ENCODE measurements at regions not wholly inside any gene's neighbourhood (a gene's known extent, or its start where the extent isn't known, plus 50 kb on each side); places are given as distances from the start of the nearest gene placed in this dataset.

- intact Hi-C loops (cut with DNase I), result no loop called here
- ATAC-seq, result no peak
- WGBS, 2 donors, result 67 to 72% methylated on average over 1 of the region's 1 CpG
Observed at GRCh38 chr4:158065603-158066002, 107.2 kb downstream of the GASK1B start.

DNA sequence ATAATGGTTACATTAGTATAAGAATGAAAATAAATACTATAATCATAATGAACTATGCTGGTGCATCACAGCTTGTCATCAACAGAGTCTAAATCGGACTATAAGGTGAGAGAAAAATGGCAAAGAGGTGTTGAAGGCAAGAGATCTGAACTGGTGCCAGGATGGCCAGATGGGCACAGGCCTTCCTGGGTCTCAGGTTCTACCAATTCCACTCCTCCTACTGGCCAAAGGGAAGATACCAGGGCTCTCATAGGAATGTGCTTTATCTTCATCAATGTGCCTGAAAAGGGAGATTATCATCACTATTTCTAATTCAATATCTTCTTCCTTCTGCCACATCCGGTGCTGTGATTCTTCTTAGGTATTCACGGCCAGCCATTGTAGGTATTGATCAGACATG is 107.6 kb downstream of the GASK1B start:
- Histone ChIP-seq H3K4me3 (no peak overlapping the region), H3K4me1 (peaks cover 0 to 17% (median 11%) of the 10 kb centered on the region in 9 donors), H3K9me3 (no peaks in the 10 kb centered on the region), H3K36me3 (no peaks in the 10 kb centered on the region), H3K27me3 (no peaks in the 10 kb centered on the region), H3K27ac (no peak overlapping the region)
- 44 to 51% methylated on average over 3 of the region's 3 CpGs for WGBS, 2 donors
- DNase-seq (no peak), ATAC-seq (no peak)
- intact Hi-C loops (cut with DNase I), result no loop called here
- TF ChIP-seq, protein P1, sequence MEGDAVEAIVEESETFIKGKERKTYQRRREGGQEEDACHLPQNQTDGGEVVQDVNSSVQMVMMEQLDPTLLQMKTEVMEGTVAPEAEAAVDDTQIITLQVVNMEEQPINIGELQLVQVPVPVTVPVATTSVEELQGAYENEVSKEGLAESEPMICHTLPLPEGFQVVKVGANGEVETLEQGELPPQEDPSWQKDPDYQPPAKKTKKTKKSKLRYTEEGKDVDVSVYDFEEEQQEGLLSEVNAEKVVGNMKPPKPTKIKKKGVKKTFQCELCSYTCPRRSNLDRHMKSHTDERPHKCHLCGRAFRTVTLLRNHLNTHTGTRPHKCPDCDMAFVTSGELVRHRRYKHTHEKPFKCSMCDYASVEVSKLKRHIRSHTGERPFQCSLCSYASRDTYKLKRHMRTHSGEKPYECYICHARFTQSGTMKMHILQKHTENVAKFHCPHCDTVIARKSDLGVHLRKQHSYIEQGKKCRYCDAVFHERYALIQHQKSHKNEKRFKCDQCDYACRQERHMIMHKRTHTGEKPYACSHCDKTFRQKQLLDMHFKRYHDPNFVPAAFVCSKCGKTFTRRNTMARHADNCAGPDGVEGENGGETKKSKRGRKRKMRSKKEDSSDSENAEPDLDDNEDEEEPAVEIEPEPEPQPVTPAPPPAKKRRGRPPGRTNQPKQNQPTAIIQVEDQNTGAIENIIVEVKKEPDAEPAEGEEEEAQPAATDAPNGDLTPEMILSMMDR (IDR thresholded peaks at IDR 0.05), result no peak

More at GRCh38 chr4:158065603-158066002, 107.2 kb downstream of the GASK1B start:
- Histone ChIP-seq H3K27ac (no peak overlapping the region), H3K9me3 (no peaks in the 10 kb centered on the region), H3K27me3 (no peaks in the 10 kb centered on the region), H3K36me3 (no peaks in the 10 kb centered on the region), H3K4me1 (peaks cover 0 to 17% (median 11%) of the 10 kb centered on the region in 9 donors), H3K4me3 (no peak overlapping the region)
- TF ChIP-seq, protein P1 (IDR thresholded peaks at IDR 0.05), result no peak
- DNase-seq, result no peak

- H3K4me3 ChIP-seq, result no peak overlapping the region
- no peaks in the 10 kb centered on the region for H3K36me3 ChIP-seq
- intact Hi-C loops (cut with DNase I), result loop anchor here in 1 of 10 donors (5.0 kb wide), 1 partner anchor 111 kb away; no protein-coding TSS in a partner anchor
- H3K9me3 ChIP-seq, result no peaks in the 10 kb centered on the region
- peaks cover 0 to 16% (median 4%) of the 10 kb centered on the region in 9 donors for H3K4me1 ChIP-seq
- H3K27ac ChIP-seq, result peak overlapping the region in 3 of 10 donors; percentile 11 to 22 (median 20)
- DNase-seq (no peak), ATAC-seq (peak in 6 of 8 donors; percentile 38 to 73 (median 54))
- no peaks in the 10 kb centered on the region for H3K27me3 ChIP-seq
- TF ChIP-seq, protein P1 (IDR thresholded peaks at IDR 0.05), result no peak
Observed at GRCh38 chr4:158056689-158057245, 116.1 kb downstream of the GASK1B start.

GRCh38 chr4:158055668-158056067 is 117.2 kb downstream of the GASK1B start:
- intact Hi-C loops (cut with DNase I), result loop anchor here in 1 of 10 donors (5.0 kb wide), 1 partner anchor 112 kb away; no protein-coding TSS in a partner anchor
- Histone ChIP-seq H3K27ac (peak overlapping the region in 1 of 10 donors; percentile 22), H3K36me3 (no peaks in the 10 kb centered on the region), H3K4me3 (no peak overlapping the region), H3K9me3 (no peaks in the 10 kb centered on the region), H3K4me1 (peaks cover 0 to 24% (median 7%) of the 10 kb centered on the region in 9 donors), H3K27me3 (no peaks in the 10 kb centered on the region)
- WGBS, 2 donors, result 74 to 89% methylated on average over 1 of the region's 1 CpG
- TF ChIP-seq, protein P1 (IDR thresholded peaks at IDR 0.05), result no peak
- no peak for DNase-seq
- ATAC-seq, result no peak
